T-helper 2 cell (primary cell): ENCODE measurements at regions not wholly inside any gene's neighbourhood (a gene's known extent, or its start where the extent isn't known, plus 50 kb on each side); places are given as distances from the start of the nearest gene placed in this dataset.
"Not testable (repeated sequence)": the region's sequence is repeated elsewhere in the genome, so short reads cannot be mapped to it uniquely, and the experiment has no call there.

Experiments
- DNase-seq, 5 experiments: peaks; one replicate each; pipeline versions ENCODE4 v3.0.0 to v3.0.0-alpha.2; 2012 to 2022

DNA sequence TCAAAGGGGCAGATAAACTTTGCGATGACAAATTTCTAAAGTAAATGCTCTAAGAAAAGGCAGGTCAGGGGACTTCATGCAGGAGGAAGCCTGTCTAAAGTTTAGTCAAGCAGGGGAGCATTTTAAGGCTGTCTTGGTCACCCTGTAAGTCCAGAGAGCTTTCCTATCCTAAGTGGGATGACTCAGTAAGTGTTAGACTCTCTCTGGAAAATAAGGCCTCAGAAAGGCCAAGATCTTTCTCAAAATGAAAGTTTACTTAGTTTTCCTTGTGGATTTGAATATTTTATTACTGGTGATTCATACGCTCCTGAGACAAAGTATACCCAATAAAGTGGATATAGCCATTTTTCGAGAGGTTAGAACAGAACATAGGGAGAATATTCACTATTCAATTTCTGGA is 806.9 kb upstream of the CDH9 start:
- DNase-seq = no peak

DNA sequence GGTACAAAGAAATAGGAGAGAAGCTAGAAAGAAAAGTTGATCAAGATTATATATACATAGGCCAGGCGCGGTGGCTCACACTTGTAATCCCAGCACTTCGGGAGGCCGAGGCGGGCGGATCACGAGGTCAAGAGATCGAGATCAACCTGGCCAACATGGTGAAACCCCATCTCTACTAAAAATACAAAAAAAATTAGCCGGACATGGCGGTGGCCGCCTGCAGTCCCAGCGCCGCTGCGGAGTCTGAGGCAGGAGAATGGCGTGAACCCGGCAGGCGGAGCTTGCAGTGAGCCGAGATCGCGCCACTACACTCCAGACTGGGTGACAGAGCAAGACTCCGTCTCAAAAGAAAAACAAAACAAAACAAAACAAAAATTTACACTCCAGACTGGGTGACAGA is 798.3 kb upstream of the CDH9 start:
- not testable (repeated sequence) for DNase-seq

DNA sequence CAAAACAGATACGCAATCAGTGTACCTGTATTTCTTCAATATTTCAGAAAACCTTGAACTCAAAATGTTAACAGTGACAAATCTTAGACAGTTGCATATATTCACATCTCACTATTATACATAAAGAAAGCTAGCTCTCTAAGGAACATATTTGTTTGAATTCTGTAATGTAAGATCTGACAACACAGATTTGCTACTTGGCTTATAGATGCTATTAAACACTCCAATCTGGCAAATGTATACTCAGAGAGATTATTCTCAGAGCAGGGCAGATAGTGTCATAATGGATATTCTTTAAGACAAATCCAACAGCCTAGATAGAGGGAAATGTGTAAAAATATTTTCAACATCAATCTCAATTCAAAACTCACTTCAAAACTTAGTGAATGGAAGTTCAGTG is 794.5 kb upstream of the CDH9 start:
- no peak for DNase-seq

DNA sequence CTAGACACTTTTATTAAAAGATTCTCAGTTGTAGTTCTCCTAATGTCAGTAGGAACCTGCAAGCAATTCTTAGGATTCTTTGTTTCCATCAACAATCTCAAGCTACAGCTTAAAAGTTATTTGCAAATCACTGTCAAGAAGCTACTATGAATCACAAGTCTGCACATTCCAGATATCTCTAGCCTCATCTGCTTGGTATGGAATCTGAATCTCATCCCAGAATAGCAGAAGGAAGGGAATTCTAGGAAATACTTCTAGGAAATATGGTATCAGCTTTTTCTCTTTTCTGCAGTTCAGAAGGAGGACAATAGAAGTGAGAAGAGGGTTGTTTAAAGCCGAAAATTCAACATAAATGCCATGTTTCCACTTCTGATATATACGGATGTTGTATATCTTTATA is 792.2 kb upstream of the CDH9 start:
- DNase-seq = no peak

DNA sequence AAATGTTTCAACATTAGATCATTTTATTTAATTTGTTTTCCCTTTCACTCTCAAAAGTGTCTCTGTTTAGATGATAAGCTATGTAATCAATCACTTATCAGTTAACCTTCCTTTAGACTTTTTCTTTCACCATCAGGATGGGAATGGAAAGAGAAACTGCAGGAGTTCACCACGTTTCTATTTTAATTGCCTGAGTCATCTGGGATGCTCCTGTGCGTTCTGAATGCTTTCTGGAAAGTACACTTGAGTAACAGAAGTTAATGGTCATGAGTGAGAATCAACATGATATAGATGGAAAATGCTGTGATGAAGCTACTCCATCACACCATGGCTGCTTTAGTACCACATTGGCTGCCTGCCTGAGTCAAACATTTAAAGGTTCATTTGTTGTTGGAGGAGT is 783.3 kb upstream of the CDH9 start:
- no peak for DNase-seq

DNA sequence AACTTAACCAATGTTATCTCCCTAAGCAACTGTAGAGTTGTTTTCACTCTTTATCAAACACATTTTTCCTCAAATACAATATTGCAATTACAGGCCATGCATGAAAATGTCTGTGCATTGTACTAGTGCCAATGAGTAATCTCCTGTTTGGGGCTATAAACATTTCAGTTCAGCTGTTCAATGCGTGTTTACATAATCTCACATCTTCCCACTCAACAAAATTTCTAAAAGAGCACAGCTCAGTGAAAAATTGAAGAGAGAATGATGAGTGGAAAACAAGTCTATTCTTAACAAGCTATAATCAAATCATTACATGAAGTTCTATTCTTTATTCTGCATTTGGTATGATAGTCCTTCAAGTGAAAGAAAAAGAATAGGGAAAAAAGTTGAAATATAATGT is 780.5 kb upstream of the CDH9 start:
- no peak for DNase-seq

DNA sequence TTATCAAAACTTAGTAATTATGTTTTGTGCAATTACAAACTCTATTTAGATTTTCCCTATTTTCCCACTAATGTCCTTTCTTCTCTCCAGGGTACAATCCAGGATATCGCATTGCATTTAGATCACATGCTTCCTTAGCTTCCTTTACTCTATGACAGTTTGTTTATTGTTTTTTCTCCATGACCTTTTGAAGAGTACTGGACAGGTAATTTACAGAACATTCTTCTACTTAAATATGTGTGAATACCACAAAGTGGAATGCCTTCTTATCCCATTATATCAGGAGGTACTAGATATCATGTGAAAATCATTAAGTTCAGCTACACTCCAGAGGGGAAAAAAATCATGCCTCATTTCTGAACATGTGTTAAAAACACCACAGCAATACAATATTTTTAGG is 776.6 kb upstream of the CDH9 start:
- DNase-seq = no peak

DNA sequence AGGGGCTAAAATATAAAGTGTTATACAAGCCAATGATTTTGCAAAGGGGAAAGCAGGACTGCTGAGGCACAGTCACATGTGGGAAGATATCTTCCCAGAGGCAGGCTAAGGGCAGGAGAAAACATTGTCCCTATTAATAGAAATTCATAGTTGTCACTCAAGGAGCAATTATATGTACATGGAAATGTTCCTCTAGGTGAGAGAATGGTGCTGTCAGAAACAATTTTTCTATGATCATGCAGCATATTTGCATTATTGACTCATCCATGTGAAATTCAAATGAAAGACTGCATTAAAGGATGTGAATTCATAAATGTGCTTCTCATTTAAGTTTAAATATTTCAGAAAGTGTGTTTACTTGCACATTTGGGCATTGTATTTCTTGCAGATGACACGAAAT is 775.9 kb upstream of the CDH9 start:
- DNase-seq = no peak

DNA sequence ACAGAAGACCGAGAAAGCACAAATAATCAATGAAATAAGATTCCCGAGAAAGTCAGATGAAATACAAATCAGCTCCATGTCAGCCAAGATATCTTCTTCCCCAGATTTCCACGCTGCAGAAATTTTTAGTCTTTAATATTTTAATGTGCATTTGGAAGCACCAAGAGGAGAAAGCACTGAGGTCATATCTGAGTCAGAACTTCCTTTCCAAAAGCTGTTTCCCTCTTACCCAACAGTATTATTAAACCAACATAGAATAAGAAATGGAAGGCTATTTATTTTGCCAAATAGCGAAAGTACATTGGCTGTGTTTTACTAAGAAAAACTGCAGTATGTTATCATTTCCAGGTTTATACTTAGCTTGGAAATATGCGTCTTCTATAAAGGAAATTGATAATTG is 772.1 kb upstream of the CDH9 start:
- no peak for DNase-seq

DNA sequence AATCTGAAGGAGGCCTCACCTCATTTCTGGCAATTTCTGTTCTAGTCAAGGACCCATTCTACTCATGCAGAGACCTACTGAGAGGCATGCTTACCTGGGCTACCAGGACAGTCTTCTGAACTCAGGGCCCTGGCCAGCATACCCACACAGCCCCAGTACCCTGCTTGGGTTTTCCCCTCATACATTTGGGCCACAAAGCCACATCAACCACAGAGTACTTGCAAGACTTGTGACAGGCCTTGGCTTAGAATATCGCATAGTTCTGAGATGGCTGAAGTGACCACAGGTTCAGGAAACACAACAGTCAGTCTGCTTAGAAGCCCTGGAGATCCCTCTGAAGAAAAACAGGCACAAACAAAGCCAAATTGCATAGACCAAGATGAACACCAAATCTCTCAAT is 758.8 kb upstream of the CDH9 start:
- no peak for DNase-seq

DNA sequence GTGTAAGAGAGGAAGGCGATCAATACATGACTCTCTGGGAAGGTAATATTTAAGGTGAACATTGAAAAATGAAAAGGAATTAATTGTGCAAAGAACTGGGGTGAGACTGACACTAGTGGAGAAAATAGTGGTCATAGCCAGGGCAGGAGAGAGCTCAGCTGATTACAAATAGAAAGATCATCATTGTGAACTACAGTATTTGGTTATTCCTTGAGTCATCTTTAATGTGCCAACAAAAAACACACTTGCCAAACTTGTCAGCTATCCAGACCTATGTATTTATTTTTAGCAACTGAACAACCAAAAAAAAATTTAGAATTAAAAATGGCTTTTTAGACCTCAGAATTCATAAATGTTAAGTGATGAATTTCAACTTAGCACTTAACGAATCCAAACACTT is 749.8 kb upstream of the CDH9 start:
- DNase-seq = no peak

DNA sequence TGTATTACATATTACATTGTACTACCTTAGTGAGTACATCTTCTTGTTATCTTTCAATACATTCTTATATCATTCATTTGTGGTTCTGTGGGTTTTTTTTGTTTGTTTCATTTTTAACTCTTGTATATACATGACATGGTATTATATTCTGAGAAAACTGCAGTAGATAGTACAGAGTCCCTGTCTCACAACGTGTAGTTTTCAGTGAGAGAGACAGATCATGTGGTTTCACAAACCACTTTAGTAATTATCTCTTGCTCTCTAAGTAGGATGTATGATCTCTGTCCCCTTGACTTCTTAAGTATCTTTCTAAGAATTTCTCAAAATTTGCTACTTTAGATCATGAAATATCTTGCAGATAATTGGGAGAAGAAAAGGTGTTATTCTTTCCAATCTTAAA is 745.9 kb upstream of the CDH9 start:
- DNase-seq = no peak

DNA sequence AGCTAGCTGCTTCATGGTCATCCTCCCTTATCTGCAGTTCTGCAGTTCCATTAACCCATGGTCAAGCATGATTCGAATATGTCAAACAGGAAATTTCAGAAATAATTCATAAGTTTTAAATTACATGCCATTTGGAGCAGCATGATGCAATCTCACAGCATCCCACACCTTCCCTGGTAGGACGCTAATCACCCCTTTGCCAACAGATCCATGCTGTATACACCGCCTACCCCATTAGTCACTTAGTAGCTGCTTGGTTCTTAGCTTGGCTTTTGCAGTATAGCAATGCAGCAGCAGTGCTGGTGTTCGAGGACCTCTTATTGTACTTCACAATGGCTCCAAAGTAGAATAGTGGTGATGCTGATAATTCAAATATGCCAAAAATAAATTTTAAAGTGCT is 739.7 kb upstream of the CDH9 start:
- DNase-seq = no peak

DNA sequence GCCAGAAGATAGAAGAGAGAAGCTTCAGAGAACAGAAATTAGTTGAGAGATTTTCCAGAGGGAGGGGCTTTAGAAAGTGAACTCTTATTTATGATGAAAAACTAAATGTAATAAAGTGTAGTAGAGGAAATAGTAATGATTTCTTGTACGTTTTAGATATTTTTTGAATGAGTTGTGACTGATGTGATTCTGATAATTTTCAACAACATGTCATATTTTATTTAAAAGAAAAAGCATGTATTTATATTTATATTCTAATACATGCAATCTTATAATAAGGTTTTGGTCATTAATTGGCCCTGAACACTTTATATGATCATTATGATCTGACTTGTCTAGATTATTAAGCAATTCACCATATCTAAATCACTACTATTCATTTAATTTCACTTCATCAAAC is 735.2 kb upstream of the CDH9 start:
- DNase-seq = no peak

DNA sequence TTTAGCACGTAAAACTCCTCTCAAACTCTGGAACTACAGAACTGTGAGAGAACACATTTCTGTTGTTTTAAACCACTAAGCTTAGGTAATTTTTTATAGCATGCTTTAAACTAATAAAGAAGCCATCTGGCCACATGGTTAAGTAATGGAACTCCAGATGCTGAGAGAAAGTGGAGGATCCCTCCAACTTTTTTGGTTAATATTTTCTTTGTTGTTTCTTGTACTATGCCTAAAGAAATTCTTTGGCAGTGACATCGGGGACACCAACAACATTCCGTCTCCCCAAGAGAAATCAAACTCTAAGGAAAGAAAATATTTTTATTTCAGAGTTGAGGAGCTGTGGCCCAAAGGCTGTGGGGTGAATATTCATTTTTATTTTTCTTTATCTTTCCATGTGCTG is 734.8 kb upstream of the CDH9 start:
- no peak for DNase-seq

DNA sequence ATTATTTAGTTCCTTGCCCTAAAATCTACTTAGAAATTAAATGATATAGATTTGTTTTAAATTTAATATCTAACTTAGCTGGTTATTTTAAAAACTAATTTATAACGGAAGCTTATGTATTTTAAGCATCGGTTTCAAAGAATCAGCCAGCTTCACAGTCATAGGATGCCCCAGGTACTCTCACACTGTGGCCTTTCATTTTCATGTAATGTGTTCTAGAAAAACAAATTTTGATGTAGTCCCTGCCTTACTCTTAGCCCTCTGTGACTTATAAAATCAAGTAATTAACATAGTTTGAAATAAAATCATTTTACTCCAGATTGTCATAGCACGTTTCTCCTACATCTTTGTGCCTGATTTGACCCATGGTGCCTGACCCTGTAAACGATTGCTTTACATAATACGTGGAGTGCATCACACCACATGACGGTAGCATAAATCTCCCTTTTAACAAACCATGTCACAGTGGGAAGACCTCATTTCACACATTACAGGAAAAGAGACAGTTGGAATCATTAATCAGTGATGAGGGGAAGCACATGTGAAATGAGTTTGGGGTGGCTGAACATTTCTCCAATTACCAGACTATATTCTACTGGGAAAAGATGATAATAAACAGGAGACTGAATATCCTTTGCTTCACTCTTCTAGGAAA is 731.5 kb upstream of the CDH9 start:
- DNase-seq = no peak

DNA sequence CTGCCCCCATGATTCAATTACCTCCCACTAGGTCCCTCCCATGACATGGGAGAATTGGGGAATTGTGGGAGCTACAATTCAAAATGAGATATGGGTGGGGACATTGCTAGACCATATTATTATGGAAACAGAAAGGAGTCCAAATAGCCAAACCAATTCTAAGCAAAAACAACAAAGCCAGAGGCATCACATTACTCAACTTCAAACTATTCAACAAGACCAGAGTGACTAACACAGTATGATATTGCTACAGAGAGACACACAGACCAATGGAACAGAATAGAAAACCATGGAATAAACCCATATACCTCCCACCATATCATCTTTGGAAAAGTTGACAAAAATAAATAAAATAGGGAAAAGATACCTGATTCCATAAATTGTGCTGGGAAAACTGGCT is 710.5 kb upstream of the CDH9 start:
- DNase-seq = no peak

DNA sequence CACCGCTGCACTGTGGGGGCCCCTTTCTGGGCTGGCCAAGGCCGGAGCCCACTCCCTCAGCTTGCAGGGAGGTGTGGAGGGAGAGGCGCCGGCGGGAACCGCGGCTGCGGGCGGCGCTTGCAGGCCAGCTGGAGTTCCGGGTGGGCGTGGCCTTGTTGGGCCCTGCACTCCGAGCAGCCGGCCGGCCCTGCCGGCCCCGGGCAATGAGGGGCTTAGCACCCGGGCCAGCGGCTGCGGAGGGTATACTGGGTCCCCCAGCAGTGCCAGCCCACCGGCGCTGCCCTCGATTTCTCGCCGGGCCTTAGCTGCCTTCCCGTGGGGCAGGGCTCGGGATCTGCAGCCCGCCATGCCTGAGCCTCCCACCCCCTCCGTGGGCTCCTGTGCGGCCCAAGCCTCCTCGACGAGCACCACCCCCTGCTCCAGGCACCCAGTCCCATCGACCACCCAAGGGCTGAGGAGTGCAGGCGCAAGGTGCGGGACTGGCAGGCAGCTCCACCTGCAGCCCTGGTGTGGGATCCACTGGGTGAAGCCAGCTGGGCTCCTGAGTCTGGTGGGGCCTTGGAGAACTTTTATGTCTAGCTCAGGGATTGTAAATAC is 705.1 kb upstream of the CDH9 start:
- DNase-seq = not testable (repeated sequence)

DNA sequence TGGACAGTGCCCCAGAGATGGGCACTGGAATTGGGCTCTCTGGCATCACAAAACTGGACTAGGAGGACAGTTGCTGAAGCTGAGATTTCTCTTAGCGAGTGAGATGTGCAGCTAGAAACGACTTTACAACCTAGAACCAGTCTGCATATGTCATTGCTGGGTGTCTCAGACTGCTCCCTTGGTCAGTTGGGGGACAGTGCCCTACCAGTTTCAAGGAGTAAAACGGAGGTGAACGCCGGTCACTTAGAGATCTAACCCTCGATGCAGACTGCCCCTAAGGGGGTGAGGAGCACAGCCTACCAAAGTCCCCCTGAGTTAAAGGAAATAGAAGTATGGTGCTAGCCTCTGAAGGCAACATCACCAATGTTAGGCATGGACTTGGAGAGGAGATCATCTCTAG is 704.4 kb upstream of the CDH9 start:
- no peak for DNase-seq

DNA sequence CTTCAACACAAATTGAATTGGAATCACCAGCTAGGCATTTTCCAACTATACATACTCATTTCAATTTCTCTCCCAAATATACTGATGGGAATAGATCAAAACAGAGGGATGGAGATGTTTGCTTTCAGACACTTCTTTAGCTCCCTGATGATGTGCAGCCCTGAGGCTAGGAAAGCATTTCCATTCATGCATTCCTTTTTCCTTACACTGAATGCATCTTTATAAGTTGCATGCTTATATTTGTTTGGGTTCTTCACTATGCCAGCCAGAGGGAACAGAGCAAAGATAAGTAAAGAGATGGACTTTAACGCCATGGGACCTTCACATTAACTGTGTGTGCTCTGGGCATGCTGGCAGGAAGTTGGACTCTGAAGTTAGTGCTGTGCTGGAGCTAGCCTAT is 696.5 kb upstream of the CDH9 start:
- DNase-seq = no peak

DNA sequence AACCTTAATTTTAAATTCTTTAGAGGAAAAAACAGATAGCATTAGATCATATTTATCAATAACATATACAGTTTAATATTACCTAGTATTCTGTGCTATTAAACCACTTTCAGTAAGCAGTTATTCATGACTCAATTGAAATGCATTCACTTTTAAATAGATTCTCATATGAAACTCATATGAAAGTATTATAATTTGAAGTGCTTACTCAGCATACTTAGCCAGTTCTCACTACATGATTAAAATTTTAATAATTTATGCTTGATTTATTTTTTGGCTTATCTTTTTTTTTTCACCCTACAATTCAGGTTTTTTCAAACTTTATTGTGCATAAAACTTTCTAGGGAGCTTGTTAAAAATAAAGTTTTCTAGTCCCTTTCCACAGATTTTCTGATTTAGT is 694.9 kb upstream of the CDH9 start:
- DNase-seq = no peak

DNA sequence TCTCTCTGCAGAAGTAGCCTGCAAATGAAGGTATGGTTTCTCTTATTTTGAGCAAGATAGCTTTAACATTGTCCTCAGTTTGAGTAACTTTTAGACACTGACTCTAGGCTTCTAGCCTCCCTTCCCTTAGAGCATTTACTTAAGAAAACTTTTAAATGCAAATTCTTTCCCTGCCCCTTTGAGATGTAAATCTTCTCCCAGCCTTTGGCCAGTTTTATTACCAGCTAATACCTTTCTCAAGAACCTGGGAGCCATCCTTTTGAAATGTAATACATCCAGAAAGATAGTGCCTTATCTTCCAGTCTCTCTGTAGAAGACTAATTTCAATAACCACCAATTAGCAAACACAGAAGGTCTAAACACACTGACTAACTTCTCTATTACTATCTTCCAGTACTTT is 688.9 kb upstream of the CDH9 start:
- DNase-seq = no peak

DNA sequence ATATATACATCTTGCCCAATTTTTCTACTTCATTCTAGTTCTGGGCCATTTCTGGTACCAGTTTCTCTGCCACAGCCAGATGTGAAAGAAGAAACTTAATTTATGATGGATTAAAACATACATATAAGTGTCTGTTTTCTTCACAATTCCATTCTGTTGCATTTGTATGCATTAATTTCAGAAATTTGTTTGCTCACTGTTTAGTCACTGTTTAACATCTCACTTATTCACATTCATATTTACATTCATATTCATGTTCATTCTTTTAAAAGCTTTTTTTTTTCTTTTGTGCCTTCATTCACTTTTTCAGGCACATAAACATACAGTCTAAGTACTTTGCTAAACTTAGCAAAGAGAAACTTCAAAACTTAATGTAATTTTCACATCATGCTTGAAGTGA is 684.0 kb upstream of the CDH9 start:
- DNase-seq = no peak

DNA sequence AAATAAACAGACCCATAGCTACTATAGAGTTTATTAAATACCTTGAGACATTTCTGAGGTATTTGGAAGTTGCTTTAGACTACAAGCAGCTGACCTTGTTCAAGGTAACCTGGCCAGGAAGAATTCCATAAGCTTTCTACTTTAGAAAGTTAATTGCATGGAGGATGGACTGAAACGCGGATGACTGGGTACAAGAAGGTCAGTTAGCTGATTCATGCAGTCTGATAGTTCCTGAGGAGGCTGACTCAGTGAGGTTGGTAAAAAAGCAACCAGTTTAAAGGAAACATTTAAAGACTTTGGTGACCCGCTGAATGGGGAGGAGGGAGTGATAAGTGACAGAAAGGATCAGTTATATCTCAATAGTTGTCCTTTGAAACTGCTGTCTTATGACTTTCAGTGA is 670.1 kb upstream of the CDH9 start:
- DNase-seq = no peak

DNA sequence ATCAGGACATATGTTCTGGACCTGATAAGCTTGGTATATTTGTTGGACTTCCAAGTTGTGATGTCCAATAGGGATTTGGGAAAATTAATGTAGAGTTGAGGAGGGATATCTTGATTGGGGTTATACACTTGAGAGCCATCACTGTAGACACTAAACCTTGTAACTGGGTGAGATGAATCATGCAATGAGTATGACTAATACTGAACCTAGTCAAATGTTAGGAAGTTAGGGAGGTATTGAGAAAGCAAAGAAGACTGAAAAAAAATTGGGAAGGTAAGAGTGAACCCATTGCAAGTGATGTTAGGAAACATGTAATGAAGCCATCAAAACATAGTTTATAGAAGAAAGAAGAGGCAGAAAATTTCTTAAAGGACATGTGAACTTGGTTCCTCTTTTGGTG is 668.4 kb upstream of the CDH9 start:
- no peak for DNase-seq
